Cardiac muscle cell (in vitro differentiated cells and primary cell): ENCODE measurements at regions not wholly inside any gene's neighbourhood (a gene's known extent, or its start where the extent isn't known, plus 50 kb on each side); places are given as distances from the start of the nearest gene placed in this dataset.

Experiments
- DNase-seq, 2 donors: peaks; one replicate each; pipeline versions ENCODE4 v3.0.0 to v3.0.0-alpha.2; 2010 to 2017; ENCODE audit warnings: low read depth in 1 of 2, low spot score in 1 of 2
- H3K27ac ChIP-seq: fragments of 200-600 bp; sonication (generic); 2 replicates; pipeline ENCODE4 v1.5.1; 2016
- H3K27me3 ChIP-seq: fragments of 200-600 bp; sonication (generic); 2 replicates; pipeline ENCODE4 v1.6.0; 2016; ENCODE audit warnings: control low read depth
- H3K36me3 ChIP-seq: fragments of 200-600 bp; sonication (generic); 2 replicates; pipeline ENCODE4 v1.5.1; 2016; ENCODE audit warnings: control low read depth
- H3K4me1 ChIP-seq: fragments of 200-600 bp; sonication (generic); 2 replicates; pipeline ENCODE4 v1.8.1; 2017; ENCODE audit warnings: low read depth, mild to moderate bottlenecking, mixed run types
- H3K4me3 ChIP-seq: fragments of 200-600 bp; sonication (generic); 2 replicates; pipeline ENCODE4 v1.5.1; 2016; ENCODE audit warnings: mild to moderate bottlenecking
- H3K9me3 ChIP-seq: fragments of 200-600 bp; sonication (generic); 2 replicates; pipeline ENCODE4 v1.5.1; 2017; ENCODE audit warnings: low read depth, mild to moderate bottlenecking, control low read depth
- CTCF ChIP-seq: IDR thresholded peaks from 2 replicates; pipeline ENCODE4 v1.5.1; 2012; ENCODE audit warnings: low read depth, mild to moderate bottlenecking, low read length

GRCh38 chr12:80045594-80045993 is 53.7 kb upstream of the OTOGL start:
- peak in 1 of 2 donors; percentile 39 for DNase-seq
- H3K9me3 ChIP-seq, result no peaks in the 10 kb centered on the region
- H3K27me3 ChIP-seq, result no peaks in the 10 kb centered on the region
- no peak overlapping the region for H3K27ac ChIP-seq
- no peak for TF ChIP-seq CTCF
- H3K4me3 ChIP-seq, result no peak overlapping the region
- H3K4me1 ChIP-seq, result no peaks in the 10 kb centered on the region
- no peaks in the 10 kb centered on the region for H3K36me3 ChIP-seq

- H3K27ac ChIP-seq, result no peak overlapping the region
Observed at GRCh38 chr12:80044694-80045046, 54.7 kb upstream of the OTOGL start.

GRCh38 chr12:80041692-80042091 is 57.6 kb upstream of the OTOGL start:
- H3K27me3 ChIP-seq, result no peaks in the 10 kb centered on the region
- DNase-seq, result peak in 1 of 2 donors; percentile 55
- no peak overlapping the region for H3K4me3 ChIP-seq
- H3K27ac ChIP-seq, result no peak overlapping the region
- no peaks in the 10 kb centered on the region for H3K36me3 ChIP-seq
- no peak for TF ChIP-seq CTCF
- H3K9me3 ChIP-seq, result no peaks in the 10 kb centered on the region
- peaks cover 6% of the 10 kb centered on the region for H3K4me1 ChIP-seq

More at GRCh38 chr12:80044694-80045046, 54.7 kb upstream of the OTOGL start:
- peak in 1 of 2 donors; percentile 73 for DNase-seq
- no peaks in the 10 kb centered on the region for H3K27me3 ChIP-seq
- no peaks in the 10 kb centered on the region for H3K4me1 ChIP-seq
- no peaks in the 10 kb centered on the region for H3K9me3 ChIP-seq
- no peak for TF ChIP-seq CTCF
- no peaks in the 10 kb centered on the region for H3K36me3 ChIP-seq
- no peak overlapping the region for H3K4me3 ChIP-seq

GRCh38 chr12:80041071-80041470 is 58.3 kb upstream of the OTOGL start:
- H3K27me3 ChIP-seq, result no peaks in the 10 kb centered on the region
- H3K4me1 ChIP-seq, result peaks cover 6% of the 10 kb centered on the region
- H3K27ac ChIP-seq, result no peak overlapping the region
- H3K9me3 ChIP-seq, result no peaks in the 10 kb centered on the region
- DNase-seq, result no peak
- no peak for TF ChIP-seq CTCF
- H3K4me3 ChIP-seq, result no peak overlapping the region
- no peaks in the 10 kb centered on the region for H3K36me3 ChIP-seq

GRCh38 chr12:80040075-80040738 is 59.1 kb upstream of the OTOGL start:
- TF ChIP-seq CTCF, result no peak
- Histone ChIP-seq H3K27ac (no peak overlapping the region), H3K9me3 (no peaks in the 10 kb centered on the region), H3K4me3 (no peak overlapping the region), H3K36me3 (no peaks in the 10 kb centered on the region), H3K4me1 (peaks cover 6% of the 10 kb centered on the region), H3K27me3 (no peaks in the 10 kb centered on the region)
- peak in 1 of 2 donors; percentile 48 for DNase-seq
